MCF 10A (cell line): ENCODE measurements at regions not wholly inside any gene's neighbourhood (a gene's known extent, or its start where the extent isn't known, plus 50 kb on each side); places are given as distances from the start of the nearest gene placed in this dataset.

Experiments
- BruUV-seq: library from RNA; stranded (reverse); fragments of 400-500 nt; replicated peaks from 2 replicates; lab custom pipeline; 2021; lab: Mats Ljungman, UMichigan
- CTCF ChIA-PET: fragments of 300-600 bp; sonication (Branson Sonifier 250); formaldehyde crosslinking; extraction: SDS; loops from one replicate; lab custom pipeline; 2021; ENCODE audit warnings: antibody characterized with exemption, inconsistent platforms; lab: Yijun Ruan, JAX
- POLR2A ChIA-PET: fragments of 300-600, 350-650 bp; sonication (Branson Sonifier 250); formaldehyde crosslinking; extraction: SDS; loops from one replicate; lab custom pipeline; 2020; ENCODE audit warnings: antibody characterized with exemption, inconsistent platforms; lab: Yijun Ruan, JAX
- DNase-seq: peaks from one replicate; pipeline ENCODE4 v3.0.0-alpha.2; 2018; ENCODE audit not compliant: unreplicated experiment
- H3K27ac Mint-ChIP-seq: one replicate; pipeline ENCODE4 v1.8.0; 2022; ENCODE audit warnings: mild to moderate bottlenecking, low read depth, mixed read lengths; ENCODE audit not compliant: unreplicated experiment
- H3K27me3 Mint-ChIP-seq: one replicate; pipeline ENCODE4 v1.8.0; 2022; ENCODE audit warnings: mixed read lengths; ENCODE audit not compliant: insufficient read depth, unreplicated experiment
- H3K36me3 Mint-ChIP-seq: one replicate; pipeline ENCODE4 v1.8.0; 2022; ENCODE audit warnings: mild to moderate bottlenecking, moderate library complexity, mixed read lengths; ENCODE audit not compliant: insufficient read depth, unreplicated experiment
- H3K4me1 Mint-ChIP-seq: one replicate; pipeline ENCODE4 v1.8.0; 2022; ENCODE audit warnings: mixed read lengths; ENCODE audit not compliant: insufficient read depth, unreplicated experiment
- H3K4me3 Mint-ChIP-seq: one replicate; pipeline ENCODE4 v1.8.0; 2022; ENCODE audit warnings: mild to moderate bottlenecking, moderate library complexity, mixed read lengths; ENCODE audit not compliant: unreplicated experiment
- H3K9me3 Mint-ChIP-seq: one replicate; pipeline ENCODE4 v1.8.0; 2022; ENCODE audit warnings: mixed read lengths; ENCODE audit not compliant: unreplicated experiment
- intact Hi-C: fragments of 100-400 bp; cut with micrococcal nuclease; formaldehyde crosslinking; loops from 2 replicates; pipeline ENCODE4 v1.14.1; 2022
- TF ChIP-seq, protein P1 (sequence below): fragments of 200-600 bp; IDR thresholded peaks from one replicate; pipeline ENCODE4 v1.8.0; 2022; ENCODE audit warnings: antibody characterized with exemption, mild to moderate bottlenecking; ENCODE audit not compliant: unreplicated experiment

DNA sequence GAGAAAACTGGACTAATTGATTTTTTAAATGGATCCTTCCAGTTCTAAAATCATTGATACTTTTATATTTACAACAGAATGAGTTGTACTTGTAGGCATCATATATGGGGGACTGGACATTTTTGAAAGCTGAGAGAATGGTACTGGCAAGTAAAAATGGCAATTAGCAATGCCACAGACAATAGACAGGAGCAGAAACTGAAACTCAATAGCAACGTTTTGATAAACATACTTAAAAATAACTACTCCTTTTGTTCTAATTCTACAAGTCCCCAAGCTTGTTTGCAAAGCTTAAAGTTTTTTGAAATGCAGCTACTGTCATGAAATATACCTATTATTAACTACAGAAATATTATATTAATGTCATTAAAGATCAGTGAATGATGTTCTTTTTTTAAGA is 52.8 kb upstream of the FBXL7 start:
- BruUV-seq = no TSS peak
- ChIA-PET POLR2A (no interaction called here), CTCF (no interaction called here)
- no peak overlapping the region for H3K4me3 Mint-ChIP-seq
- no peaks in the 10 kb centered on the region for H3K9me3 Mint-ChIP-seq
- TF ChIP-seq, protein P1, sequence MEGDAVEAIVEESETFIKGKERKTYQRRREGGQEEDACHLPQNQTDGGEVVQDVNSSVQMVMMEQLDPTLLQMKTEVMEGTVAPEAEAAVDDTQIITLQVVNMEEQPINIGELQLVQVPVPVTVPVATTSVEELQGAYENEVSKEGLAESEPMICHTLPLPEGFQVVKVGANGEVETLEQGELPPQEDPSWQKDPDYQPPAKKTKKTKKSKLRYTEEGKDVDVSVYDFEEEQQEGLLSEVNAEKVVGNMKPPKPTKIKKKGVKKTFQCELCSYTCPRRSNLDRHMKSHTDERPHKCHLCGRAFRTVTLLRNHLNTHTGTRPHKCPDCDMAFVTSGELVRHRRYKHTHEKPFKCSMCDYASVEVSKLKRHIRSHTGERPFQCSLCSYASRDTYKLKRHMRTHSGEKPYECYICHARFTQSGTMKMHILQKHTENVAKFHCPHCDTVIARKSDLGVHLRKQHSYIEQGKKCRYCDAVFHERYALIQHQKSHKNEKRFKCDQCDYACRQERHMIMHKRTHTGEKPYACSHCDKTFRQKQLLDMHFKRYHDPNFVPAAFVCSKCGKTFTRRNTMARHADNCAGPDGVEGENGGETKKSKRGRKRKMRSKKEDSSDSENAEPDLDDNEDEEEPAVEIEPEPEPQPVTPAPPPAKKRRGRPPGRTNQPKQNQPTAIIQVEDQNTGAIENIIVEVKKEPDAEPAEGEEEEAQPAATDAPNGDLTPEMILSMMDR = no peak
- H3K27me3 Mint-ChIP-seq = peaks cover 33% of the 10 kb centered on the region
- H3K27ac Mint-ChIP-seq = no peak overlapping the region
- no peaks in the 10 kb centered on the region for H3K36me3 Mint-ChIP-seq
- peaks cover 2% of the 10 kb centered on the region for H3K4me1 Mint-ChIP-seq
- DNase-seq = no peak
- intact Hi-C loops = no loop called here

DNA sequence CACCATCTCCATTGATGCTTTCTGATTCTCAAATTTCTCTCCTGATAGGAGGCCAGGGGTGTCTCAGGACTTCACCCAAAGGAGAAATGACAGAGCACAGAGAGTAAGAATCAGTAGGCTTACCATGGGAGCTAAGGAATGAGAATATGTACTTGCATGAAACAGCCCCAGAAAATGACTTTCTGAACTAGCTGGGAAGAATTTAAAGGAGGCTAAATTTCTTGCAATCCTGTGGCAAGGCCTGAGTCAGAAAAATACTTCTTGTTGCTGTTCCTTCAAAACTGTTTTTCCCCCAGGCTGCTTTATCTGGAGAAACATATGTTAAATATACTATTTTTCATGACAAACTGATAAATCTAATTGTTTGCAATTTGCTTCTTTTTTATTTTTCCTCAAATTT is 53.4 kb upstream of the FBXL7 start:
- no TSS peak for BruUV-seq
- DNase-seq = no peak
- H3K27ac Mint-ChIP-seq = no peak overlapping the region
- intact Hi-C loops = no loop called here
- TF ChIP-seq, protein P1 = no peak
- ChIA-PET POLR2A (no interaction called here), CTCF (interaction anchor here (0.8 kb wide), 1 partner anchor 32 kb away, joined by 4 read pairs; no protein-coding TSS in a partner anchor)
- H3K27me3 Mint-ChIP-seq = peaks cover 39% of the 10 kb centered on the region
- no peaks in the 10 kb centered on the region for H3K36me3 Mint-ChIP-seq
- H3K4me3 Mint-ChIP-seq = no peak overlapping the region
- no peaks in the 10 kb centered on the region for H3K9me3 Mint-ChIP-seq
- H3K4me1 Mint-ChIP-seq = peaks cover 6% of the 10 kb centered on the region

DNA sequence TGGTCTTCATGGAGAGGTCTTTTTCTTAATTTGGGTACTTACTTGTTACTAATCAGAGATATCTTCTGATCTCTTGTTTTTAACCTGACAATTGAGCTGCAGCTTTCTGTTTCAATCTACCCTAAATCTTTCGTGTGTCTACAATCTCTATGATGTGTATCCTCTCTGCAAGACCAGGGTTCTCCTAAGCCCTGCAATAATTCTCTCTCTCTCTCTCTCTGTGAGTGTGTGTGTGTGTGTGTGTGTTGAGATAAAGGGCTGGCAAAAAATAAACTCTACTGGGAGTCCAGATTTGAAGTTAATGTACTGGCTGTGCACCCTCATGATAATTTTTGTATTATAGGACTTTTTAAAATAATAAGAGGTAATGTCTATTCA is 57.8 kb upstream of the FBXL7 start:
- peaks cover 64% of the 10 kb centered on the region for H3K27me3 Mint-ChIP-seq
- H3K36me3 Mint-ChIP-seq = no peaks in the 10 kb centered on the region
- ChIA-PET CTCF (no interaction called here), POLR2A (no interaction called here)
- DNase-seq = no peak
- peaks cover 6% of the 10 kb centered on the region for H3K4me1 Mint-ChIP-seq
- TF ChIP-seq, protein P1 = no peak
- BruUV-seq = no TSS peak
- no peak overlapping the region for H3K27ac Mint-ChIP-seq
- no peak overlapping the region for H3K4me3 Mint-ChIP-seq
- intact Hi-C loops = no loop called here
- no peaks in the 10 kb centered on the region for H3K9me3 Mint-ChIP-seq

DNA sequence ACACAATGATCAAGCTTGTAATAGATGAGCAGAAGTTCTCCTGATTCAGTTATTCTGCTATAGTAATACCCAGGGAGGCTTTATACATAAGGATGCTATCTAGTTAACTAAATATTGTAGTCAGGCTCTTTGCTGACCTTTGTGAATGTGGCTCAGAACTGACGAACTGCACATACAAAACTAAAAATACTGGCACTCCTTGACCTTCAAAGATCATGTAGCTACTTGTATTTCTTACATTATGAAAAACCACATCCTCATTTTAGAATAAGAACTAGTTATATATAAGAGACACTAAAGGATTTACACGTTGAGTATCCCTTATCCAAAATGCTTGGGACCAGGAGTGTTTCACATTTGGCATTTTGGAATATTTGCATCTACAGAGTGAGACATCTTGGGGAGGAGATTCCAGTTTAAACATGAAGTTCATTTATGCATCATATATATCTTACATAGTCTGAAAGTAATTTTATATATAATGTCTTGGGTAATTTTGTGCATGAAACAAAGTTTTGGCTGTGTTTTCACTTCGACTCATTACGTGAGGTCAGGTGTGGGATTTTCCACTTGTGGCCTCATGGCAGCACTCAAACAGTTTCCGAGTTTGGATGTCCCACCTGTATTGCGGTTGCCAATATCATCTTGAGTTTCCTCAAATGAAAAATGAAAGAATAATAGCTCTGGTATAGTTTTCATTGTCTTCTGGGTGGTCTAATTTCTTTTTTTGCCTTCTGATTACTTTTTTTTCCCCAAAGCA is 58.4 kb upstream of the FBXL7 start:
- intact Hi-C loops = no loop called here
- peaks cover 6% of the 10 kb centered on the region for H3K4me1 Mint-ChIP-seq
- ChIA-PET CTCF (interaction anchor here (1.0 kb wide), 1 partner anchor 22 kb away, joined by 3 read pairs; no protein-coding TSS in a partner anchor), POLR2A (no interaction called here)
- no peaks in the 10 kb centered on the region for H3K9me3 Mint-ChIP-seq
- peaks cover 67% of the 10 kb centered on the region for H3K27me3 Mint-ChIP-seq
- TF ChIP-seq, protein P1 = no peak
- H3K4me3 Mint-ChIP-seq = no peak overlapping the region
- no peaks in the 10 kb centered on the region for H3K36me3 Mint-ChIP-seq
- DNase-seq = no peak
- H3K27ac Mint-ChIP-seq = no peak overlapping the region
- no TSS peak for BruUV-seq
